HG02798 (cell line): ENCODE measurements at regions not wholly inside any gene's neighbourhood (a gene's known extent, or its start where the extent isn't known, plus 50 kb on each side); places are given as distances from the start of the nearest gene placed in this dataset.
A peak's percentile ranks its signal among the peaks of the same experiment; 100 is the strongest.
"Not testable (repeated sequence)": the region's sequence is repeated elsewhere in the genome, so short reads cannot be mapped to it uniquely, and the experiment has no call there.

ENCODE experiments used
- ATAC-seq: cut with Tn5 transposase; IDR thresholded peaks from one replicate; pipeline ENCODE4 v1.9.1; 2021; ENCODE audit warnings: mild to moderate bottlenecking; ENCODE audit not compliant: unreplicated experiment, poor library complexity

DNA sequence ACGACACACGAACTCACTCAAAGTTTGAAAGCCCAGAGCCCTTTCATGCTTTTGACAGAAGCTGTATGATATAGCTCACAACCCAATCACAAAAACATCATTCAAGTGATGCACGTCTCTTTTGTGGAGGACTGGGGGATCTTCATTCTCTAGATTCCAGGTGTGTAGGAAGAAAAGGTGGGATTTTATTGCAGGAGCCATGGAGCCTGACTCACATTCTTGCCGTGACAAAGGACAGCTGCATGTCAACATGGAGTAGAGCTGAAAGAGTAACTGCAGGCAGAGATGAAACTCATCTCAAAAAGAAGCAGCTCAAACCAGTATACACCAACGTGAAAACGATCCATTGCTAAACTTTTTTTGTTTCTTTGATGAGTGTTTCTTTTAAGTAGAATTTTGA is 50.9 kb upstream of the PDE1A start:
- ATAC-seq, result no peak

- ATAC-seq, result no peak
Observed at GRCh38 chr2:182481676-182482075, 54.8 kb upstream of the PDE1A start.

GRCh38 chr2:182482511-182482910 is 55.7 kb upstream of the PDE1A start:
- ATAC-seq, result no peak

- ATAC-seq, result no peak
Observed at GRCh38 chr2:182496596-182496995, 69.8 kb upstream of the PDE1A start.

DNA sequence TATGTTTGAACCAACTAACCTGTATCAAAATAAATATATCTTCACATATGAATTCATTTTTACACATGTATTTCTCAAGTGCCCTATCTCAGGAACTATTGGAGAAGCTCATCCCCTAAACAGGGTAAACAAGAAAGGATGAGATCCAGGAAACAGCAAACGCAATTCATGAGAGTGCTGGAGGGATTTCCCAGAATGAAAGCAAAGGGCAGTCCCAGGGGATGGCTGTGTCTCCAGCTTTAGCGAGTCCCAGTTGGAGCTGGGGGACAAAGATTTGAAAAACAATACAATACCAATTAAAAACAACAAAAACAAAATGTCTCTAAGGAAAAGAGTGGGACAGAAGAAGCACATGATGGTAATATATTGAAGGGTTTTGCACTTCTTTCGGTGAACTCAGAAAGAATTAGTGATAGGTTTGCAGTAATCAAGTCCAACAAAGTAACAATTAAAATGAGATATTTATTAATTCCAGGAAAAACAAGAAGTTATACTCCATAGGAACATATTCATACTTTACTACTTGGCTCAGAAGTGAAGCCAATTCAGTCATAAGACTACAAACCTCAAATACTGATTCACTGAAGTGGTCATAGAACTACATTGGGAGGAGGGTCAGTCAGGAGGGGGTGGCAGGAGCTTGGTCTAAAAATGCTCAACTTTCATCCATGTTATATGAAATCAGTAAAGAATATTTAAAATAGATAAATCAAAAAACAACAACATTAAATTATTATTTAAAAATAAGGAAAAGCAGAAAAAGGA is 73.1 kb upstream of the PDE1A start:
- ATAC-seq, result no peak

DNA sequence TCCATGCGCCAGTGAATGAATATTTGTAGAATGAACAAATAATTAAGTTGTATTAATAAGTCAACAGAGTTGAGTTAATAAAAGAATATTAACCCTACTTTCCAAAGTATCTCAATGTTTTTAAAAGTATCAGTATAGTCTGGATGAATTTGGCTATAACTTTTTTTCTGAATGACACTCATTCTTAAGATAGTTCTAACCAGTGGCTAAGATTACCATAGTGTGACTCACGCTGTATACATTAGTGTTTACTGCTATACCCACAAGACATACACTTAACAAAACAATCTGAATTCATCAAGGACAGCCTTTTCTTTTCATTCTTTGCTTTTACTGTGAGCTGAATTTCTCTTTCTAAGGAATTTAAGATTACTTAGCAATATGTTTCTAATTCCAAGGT is 77.0 kb upstream of the PDE1A start:
- ATAC-seq, result no peak

DNA sequence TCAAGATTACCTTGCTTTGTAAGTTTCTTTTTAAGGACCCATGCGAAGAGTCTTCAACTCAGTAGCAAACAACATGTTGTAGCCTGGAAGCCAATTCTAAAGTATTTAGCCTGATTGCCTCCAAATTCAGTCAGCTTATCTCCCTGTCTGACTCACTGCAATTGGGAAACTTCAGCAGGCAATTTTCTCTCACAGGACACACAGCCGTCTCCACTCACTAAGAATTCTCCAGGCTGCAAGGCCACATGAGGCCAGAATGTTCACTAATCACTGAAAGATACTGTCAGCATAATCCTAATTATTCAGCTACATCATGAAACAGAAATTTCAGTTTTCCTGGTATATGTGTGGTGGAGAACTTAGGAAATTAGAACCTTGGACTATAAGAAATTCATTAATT is 78.1 kb upstream of the PDE1A start:
- no peak for ATAC-seq

DNA sequence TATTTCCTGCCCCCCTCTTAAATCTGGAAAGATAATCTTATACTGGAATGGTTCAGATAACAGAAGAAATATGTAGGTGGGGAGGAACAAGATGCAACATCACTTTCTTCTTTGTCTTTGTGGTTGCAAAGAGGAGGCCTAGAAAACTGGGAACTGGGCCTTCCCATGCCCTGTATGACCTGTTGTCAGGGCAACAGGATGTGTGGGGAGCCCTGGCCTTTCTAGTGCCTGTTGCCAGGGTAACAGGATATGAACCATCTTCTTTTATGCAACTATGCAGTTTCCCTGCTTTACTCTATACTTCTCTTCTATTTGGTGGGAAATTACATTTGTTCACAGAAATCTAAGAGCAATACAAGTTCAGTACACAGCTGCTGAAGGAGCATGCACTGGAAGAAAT is 79.8 kb upstream of the PDE1A start:
- no peak for ATAC-seq

GRCh38 chr2:182508583-182508982 is 81.7 kb upstream of the PDE1A start:
- not testable (repeated sequence) for ATAC-seq

- no peak for ATAC-seq
Observed at GRCh38 chr2:182509216-182509615, 82.4 kb upstream of the PDE1A start.

GRCh38 chr2:182521453-182522404 is 94.9 kb upstream of the PDE1A start:
- ATAC-seq, result peak; percentile 22

GRCh38 chr2:182522405-182522896 is 95.6 kb upstream of the PDE1A start:
- ATAC-seq, result peak; percentile 59

DNA sequence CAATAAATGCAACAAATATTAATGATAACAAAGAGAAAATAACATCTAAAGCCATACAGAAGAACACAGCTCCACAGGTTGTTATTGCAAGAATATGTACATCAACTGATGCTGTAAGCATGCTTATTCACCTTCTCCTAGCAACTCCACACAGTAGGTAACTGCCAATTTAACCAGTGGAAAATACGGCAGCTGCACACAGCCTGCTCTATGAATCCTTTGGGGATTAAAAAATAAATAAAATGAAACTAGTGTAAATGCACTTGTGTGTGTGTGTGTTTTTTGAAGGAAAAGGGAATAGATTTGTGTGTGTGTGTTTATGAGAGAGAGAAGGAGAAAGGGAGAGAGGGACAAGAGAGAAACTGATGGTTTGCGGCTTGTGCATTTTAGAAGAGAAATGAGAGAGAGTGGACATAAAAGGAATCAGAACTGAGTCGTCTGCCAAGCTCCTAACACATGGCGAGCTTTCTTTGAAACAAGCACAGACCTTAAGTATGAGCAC is 96.2 kb upstream of the PDE1A start:
- ATAC-seq, result no peak

DNA sequence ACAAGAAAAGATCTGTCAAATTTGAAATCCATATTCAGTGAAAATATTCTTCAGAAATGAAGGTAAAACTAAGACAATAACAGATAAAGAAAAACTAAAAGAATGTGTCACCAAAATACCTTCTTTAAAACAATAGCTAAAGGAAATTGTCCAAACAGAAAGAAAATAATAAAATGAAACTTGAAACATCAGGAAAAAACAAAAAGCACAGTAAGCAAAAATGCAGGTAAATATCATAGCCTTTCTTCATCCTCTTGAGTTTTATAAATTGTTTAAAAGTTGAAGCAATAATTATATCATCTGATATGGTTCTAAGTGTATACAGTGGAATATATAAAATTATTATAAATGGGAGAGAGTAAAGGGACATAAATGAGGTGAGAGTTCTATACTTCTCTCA is 103.8 kb upstream of the PDE1A start:
- ATAC-seq, result no peak

- ATAC-seq, result no peak
Observed at GRCh38 chr2:182540252-182540651, 113.4 kb upstream of the PDE1A start.

GRCh38 chr2:182541268-182541667 is 114.4 kb upstream of the PDE1A start:
- no peak for ATAC-seq

- ATAC-seq, result no peak
Observed at GRCh38 chr2:182542501-182543258, 115.8 kb upstream of the PDE1A start.

GRCh38 chr2:182543741-182544525 is 117.1 kb upstream of the PDE1A start:
- ATAC-seq, result peak; percentile 38

GRCh38 chr2:182545420-182546167 is 118.8 kb upstream of the PDE1A start:
- peak; percentile 86 for ATAC-seq
